NCI-H1930 (cell line): ENCODE measurements at regions not wholly inside any gene's neighbourhood (a gene's known extent, or its start where the extent isn't known, plus 50 kb on each side); places are given as distances from the start of the nearest gene placed in this dataset.
"Not testable (repeated sequence)": the region's sequence is repeated elsewhere in the genome, so short reads cannot be mapped to it uniquely, and the experiment has no call there.

Experiments
- DNase-seq, 2 experiments: peaks; one replicate each; lab custom pipeline; 2025; lab: John Stamatoyannopoulos, UW

DNA sequence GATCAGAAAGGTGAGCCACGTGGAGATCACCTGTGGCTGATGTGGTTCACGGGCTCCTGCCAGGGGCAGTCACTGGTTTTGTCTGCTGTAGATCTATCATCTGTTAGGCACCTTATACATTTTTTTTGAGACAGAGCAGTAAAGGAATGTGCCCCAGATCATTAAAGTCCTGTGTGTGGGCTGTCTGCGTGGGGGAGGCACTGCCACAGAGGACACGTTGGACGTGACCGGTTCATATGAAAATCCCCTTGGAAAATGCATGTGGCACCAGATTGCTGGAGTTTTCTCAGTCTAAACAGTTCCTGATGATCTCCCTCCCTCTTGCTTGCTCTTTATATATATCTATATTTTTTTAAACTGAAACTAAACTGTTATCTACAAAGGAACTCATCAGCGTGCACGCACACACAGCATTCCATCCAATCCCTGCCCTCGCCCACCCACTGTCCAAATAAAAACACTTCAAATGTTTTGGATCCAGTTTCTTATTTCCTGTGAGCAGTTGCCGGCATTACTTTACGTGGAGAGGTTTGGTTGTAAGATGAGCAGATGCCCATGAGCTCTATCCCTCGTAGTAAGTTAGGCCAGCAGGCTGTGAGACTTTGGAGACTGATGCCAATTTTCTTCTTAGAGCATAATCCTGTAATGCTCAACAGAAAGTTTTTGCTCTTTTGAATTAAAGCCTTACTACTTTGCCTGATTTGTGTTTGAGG, 161.6 kb upstream of the EXOC2 start:
- DNase-seq: no peak

DNA sequence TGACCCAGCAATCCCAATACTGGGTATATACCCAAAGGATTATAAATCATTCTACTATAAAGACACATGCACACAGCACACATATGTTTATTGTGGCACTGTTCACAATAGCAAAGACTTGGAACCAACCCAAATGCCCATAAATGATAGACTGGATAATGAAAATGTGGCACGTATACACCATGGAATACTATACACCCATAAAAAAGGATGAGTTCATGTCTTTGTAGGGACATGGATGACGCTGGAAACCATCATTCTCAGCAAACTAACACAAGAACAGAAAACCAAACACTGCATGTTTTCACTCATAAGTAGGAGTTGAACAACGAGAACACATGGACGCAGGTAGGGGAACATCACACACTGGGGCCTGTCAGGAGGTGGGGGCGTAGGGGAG, 159.3 kb upstream of the EXOC2 start:
- DNase-seq: not testable (repeated sequence)

DNA sequence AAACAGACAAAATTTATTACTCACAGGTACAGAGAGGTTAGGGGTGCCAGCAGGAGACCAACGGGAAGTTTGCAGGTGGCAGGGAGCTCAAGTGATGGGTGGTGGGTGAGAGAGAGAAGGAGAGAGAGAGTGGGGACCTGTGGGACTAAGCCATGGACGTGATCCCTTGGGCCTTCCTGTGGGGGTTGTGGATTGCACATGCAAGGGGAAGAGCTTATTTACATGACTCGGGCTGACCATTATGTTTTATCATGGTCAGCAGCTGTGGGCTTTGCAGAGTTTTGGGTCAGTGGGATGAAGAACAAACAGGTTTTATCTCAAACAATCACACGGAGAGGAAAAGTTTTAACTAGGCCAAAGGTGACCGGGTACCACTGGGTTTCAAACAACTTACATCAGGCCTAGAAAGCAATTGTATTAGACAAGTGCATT, 156.2 kb upstream of the EXOC2 start:
- no peak for DNase-seq

DNA sequence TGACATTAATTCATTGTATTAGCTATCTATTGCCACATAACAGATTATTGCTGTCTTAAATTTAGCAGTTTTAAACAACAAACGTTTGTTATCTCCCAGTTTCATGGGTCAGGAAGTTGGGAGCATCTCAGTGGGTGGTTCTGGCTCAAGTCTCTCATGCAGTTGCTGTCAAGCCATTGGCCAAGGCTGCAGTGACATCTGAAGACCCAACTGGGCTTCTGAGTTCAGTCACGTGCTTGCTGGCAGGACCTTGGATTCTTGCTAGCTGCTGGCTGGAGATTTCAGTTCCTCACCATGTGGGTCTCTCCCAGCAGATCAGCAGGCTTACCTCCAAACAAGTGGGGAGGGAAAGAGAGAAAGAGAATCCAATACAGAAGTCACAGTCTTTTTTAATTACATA, 152.6 kb upstream of the EXOC2 start:
- DNase-seq: no peak

DNA sequence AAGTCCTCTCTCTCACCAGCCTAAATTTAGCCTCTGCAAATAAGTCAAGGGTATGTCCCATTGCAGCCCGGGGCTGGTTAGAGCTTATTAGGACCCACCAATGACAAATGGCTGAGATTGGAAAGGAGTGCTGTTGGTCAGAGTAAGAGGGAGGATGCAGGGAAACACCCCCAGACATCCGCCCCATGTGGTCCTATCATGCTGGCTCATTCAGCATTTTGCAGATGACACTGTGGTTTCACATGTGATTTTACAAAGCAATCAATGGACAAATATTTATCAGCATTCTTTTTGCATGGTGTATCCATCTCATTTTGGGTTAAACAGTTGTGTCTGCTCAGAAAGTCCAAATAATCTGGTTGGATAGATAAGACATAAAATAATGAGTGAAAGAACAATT, 152.2 kb upstream of the EXOC2 start:
- DNase-seq: no peak

DNA sequence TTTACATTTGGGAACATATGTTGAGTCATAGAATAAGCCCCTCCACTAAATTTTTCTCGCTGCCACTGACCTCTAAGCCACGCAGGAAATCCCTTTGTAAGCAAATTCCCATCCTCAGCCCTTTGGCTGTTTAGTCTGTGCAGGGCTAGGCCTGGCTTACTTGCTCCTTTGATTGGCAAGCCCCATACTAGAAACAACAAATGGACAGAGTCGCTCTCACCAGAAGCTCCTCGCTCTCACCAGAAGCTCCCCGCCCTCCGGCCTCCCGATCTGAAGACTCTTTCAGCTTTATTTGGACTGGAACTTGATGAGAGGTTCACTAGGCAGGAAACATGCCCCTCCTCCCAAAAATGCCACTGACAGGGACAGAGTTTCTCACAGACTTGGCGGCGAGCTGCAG, 149.2 kb upstream of the EXOC2 start:
- DNase-seq: no peak

DNA sequence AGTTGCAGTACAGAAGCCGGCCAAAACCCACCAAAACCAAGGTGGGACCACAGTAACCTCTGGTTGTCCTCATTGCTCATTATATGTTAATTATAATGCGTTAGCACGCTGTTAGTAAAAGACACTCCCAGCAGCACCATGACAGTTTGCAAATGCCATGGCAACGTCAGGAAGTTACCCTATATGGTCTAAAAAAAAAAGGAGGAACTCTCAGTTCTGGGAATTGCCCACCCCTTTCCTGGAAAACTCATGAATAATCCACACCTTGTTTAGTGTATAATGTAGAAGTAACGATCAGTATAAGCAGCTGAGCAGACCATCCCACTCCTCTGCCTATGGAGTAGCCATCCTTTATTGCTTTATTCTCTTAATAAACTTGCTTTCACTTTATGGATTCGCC, 148.6 kb upstream of the EXOC2 start:
- no peak for DNase-seq

DNA sequence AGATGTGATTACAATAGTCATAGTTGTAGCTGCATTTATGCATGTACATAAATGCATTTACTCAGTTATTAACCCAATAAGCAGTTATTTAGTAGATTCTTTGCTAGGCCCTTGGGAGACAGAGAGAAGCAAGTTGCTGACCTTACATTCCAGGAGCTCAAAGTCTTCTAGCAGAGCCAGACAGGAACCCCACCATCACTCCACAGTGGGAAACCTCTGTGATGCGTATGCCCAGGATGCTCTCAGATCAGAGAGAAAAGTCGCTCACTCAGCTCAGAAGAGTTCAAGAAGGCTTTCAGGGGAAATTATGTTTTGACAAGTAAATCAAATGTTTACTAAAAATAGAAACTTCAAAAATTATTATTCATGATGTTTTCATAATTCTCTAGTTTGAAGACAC, 146.3 kb upstream of the EXOC2 start:
- DNase-seq: no peak

DNA sequence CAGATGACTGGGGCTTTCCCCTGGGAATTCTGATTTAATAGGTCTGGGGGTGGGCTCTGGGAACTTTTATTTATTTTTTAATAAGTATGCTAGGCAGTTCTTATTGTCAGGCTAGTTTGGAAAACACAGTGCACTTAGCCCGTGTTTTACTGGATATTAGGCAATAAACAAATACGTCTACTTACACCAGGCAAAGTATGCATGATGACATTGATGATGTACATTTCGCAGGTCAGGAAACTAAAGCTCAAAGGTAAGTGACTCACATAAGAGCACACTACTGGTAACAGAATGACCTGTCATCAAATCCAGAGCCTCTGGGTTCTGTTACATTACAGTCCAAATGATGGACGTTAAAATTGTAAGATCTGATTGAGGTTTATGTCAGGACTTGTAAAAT, 144.4 kb upstream of the EXOC2 start:
- DNase-seq: no peak

DNA sequence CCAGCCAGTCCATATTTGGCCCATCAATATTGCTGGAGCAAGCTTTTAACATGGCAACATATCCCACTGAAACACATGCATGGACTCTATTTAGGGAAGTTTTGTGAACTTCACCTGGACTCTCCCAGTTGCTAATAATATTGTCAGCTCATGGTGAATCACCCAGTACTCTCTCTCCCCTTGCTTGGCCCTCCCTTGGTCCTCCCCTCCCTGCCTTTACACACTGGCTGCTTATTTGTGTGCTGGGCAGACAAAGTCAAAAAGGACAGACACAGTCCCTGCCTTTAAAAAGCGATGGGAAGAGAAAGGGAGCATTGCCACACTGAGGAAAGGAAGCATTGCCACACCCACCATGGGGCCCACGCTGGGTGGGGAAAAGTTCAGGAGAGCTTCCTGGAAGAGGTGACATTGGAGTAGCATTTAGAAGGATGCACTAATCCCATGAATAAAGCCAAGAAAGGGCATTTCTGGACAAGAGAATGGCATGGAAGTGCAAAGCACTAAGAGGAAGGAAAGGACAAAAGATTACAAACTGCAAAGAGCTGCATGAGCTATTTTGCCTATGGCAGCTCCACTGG, 143.4 kb upstream of the EXOC2 start:
- no peak for DNase-seq

DNA sequence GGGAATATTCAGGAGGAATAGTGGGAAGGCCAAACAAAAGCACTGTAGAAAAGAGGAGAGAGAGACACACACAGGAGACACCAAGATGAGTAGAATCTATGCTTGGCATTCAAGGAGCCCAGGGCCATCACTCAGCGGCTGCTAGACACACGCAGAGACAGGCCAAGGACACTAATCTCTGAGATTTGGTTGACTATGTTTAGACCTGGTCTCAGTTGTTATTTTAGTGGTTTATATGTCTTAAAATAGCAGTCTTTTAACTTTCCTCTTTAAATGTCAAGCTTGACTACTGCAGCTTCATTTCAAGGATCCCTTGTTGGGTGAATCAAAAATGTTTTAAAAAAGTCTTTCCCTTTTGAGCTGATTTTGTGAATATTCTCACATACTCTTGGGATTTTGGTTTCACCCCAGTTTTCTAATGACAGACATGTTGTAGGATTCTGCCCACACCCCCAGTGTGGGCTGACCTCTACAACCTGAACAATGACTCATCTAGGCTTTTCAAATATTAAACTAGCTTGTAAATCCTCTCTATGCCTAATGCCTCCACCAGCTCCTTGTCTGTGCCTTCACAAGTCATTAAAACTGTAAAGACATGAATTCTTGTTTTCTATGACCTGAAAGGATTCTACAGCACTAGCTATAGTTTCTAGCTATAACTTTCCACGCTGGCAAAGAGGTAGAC, 142.7 kb upstream of the EXOC2 start:
- no peak for DNase-seq

DNA sequence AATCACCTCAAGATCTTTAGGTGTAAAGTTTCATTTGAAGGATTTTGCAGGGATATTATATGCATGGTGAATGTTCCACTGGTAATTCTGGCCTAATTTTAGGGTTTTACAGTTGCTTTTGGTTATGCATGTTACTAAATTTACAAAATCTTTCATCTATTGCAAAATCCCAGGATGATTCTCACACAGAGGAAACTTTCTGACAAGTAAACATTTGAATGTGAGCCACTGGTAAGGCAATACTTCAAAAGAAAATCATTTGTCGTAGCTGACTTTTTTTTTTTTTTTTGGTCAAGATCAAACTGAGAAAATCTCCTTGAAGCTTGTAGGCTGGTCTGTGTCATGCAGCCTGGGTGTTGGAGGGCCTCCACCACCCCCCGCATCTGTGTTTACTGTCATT, 141.9 kb upstream of the EXOC2 start:
- no peak for DNase-seq

DNA sequence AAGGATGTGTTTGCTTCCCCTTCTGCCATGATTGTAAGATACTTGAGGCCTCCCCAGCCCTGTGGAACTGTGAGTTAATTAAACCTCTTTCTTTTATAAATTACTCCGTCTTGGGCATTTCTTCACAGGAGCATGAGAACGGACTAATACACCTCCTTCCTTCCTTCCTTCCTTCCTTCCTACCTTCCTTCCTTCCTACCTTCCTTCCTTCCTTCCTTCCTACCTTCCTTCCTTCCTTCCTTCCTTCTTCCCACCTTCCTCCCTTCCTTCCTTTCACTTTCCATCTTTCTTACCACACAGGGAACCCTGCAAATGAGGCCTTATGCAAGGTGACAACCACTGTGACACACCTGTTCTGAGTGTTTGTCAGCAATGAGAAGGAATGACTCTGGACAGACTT, 141.3 kb upstream of the EXOC2 start:
- no peak for DNase-seq

DNA sequence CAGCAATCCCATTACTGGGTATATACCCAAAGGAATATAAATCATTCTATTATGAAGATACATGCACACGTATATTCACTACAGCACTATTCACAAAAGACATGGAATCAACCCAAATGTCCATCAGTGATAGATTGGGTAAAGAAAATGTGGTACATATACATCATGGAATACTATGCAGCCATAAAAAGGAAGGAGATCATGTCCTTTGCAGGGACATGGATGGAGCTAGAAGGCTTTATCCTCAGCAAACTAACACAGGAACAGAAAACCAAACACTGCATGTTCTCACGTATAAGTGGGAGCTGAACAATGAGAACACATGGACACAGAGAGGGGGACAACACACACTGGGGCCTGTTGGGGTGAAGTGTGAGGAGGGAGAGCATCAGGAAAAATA, 139.9 kb upstream of the EXOC2 start:
- DNase-seq: not testable (repeated sequence)

DNA sequence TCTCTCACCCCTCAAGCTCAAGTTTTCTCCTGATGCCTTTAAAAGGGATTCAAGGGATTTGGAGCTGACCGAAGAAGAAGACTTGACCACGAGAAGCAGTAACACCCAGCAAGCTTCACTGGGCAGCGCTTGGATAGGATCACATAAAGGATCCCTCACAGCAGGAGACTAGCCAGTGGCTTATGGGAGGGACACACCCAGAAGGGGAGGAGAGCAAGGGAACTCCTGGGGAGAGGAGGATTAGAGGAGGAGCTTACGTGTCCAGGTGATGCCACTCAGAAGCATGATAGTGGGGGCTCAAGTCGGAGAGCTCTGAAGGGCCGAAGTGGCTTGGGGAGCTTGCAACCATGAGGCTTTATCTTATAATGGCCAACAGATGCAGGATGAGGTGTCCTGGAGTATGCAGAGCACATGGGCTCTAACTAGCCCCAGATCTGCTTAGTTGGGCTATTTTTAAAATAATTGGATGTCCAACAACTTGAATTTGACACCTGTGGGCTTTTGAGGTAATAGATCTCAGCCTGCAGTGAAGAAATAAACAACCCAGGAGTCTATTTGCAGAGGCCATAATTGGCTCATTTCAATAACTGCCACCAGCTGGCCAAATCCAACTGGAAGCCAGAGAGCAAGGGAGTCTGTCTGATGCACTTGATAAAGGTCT, 137.9 kb upstream of the EXOC2 start:
- no peak for DNase-seq

DNA sequence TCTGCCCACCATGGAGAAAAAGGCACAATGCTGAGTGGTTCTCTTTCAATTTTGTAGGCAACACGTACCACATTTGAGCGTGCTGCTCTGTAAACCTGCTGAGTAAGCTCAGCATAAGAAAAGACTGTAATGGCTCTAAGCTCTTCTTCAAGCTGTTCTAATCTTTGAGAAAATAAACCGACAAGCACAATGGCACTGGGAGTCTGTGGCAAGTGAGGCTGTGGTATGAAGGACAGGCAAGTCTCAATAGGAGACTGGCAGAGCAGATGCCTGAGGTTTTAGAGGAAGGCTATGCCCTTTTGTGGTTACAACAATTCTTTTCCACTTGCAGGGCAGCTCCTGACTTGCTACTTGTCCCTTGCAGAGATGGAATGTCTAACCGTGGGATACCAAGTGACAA, 136.7 kb upstream of the EXOC2 start:
- DNase-seq: no peak

DNA sequence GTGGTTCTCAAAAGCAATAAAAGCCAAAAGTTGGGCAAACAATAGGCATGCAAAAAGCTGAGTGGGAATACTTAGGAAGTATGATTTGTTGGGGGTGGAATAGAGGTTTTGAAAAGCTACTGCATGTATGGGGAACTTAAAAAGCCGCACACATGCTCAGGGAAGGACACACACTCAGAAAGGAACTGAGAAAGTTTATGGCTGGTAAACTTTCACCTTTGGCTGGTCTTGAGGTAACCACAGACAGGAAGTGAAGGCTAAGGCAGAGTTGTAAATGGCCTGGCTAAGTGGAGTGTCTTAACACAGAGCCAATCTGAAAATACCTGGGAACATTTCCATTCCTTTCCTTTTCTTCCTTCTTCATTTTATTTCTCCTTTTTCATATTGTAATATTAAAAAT, 134.5 kb upstream of the EXOC2 start:
- DNase-seq: no peak

DNA sequence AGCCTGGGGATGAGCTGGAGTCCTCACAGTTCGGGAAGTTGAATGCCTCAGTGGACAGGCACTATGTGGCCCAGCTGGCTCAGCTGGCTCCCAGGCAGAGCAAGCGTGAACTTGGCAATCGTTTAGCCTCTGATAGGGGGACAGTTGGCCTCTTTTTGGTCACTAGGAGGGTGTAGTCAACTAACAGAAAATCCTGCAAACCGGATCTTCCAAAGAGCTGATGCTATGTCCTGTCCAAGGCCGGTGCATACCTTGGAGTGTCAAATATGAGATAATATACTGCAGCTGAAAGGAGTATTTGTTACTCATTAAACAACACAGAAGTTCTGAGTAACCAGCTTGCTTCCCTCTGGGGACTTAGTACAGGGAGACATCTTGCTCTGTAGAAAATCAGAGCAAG, 126.2 kb upstream of the EXOC2 start:
- no peak for DNase-seq

DNA sequence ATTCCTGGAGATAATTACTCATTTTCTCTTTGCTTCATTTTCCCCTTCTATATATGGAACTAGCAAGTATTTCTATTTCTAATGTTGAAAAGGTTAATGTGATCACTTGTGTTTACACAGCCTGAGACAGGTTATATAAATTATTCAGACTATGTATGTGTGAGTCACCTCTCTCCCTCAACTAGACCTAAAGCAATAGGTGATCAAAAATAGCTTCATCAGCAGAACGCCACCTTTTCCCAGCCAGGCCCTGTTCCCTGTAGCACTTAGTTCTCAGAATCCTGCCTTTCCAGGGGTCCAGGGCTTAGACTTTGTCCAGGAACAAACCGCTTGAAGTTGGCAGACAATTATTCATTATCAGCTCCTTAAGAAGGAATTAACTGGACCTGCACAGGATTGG, 125.3 kb upstream of the EXOC2 start:
- DNase-seq: no peak

DNA sequence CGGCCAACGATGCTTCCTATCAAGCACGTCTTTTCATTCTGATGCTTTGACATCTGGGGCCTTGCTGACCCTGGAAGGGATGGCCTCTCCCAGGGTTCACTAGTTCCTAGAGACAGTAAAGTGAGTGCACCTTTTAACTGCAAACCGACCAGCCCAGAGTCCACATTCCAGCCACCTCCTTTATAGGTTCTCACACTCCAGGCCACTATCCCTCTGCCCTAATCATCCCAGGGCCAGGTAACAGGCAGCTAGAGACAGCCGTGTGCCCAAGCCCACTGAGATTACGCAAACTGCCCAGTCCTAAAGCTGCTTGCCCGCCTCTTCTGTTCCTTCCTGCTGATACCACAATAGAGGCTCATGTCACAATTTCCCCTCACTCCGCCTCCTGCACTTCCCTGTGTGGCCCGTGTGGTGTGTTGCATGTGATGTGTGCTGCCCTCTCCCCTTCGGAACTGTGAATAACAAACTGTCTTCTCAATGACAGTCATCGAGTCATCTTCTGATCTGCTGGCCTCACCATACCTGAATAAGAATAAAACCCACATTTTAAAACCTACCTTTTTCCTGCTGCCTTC, 123.7 kb upstream of the EXOC2 start:
- no peak for DNase-seq

DNA sequence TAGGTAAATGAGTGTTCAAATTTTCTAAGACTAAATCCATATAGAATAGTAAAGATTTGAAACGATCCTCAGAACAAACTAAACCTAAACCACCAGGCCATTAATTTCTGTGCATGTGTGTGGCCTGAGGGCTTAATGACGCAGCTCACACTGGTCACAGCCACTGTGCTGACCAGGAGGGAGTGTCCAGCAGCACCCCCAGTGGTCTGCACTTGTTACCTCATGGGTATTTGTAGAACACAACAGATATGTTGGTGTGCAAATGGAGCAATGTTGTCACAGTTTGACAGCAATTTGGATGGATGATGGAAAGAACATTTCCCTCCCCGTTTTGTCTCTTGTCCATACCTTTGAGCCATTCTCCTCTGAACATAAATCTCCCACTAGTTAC, 122.4 kb upstream of the EXOC2 start:
- no peak for DNase-seq
